ENCODE measurements at regions not wholly inside any gene's neighbourhood (a gene's known extent, or its start where the extent isn't known, plus 50 kb on each side); places are given as distances from the start of the nearest gene placed in this dataset.

DNA sequence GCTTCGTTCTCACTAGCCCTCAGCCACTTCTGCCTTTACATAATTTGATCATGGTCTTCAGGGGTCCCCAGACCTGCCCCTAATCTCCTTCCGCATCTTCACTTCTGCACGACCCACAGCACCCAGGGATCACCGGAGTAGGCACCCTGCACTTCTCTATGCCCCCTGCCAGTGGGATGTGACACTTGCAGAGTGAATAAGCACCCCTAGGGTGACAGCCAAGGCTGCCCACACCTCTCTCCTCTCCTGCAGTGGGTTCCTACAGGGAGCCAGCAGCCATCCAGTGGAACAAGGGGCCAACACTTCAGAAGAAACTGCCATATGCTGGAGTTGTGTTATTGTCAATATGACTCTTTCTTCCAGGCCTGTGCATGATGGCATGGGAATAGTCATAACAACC is 58.0 kb upstream of the CTPS1 start:
- CTCF ChIA-PET = interaction anchor here (0.6 kb wide), 1 partner anchor 889 kb away, joined by 3 read pairs; no protein-coding TSS in a partner anchor

GRCh38 chr1:40921981-40922677 is 57.4 kb upstream of the CTPS1 start:
- TF ChIP-seq, protein P1, sequence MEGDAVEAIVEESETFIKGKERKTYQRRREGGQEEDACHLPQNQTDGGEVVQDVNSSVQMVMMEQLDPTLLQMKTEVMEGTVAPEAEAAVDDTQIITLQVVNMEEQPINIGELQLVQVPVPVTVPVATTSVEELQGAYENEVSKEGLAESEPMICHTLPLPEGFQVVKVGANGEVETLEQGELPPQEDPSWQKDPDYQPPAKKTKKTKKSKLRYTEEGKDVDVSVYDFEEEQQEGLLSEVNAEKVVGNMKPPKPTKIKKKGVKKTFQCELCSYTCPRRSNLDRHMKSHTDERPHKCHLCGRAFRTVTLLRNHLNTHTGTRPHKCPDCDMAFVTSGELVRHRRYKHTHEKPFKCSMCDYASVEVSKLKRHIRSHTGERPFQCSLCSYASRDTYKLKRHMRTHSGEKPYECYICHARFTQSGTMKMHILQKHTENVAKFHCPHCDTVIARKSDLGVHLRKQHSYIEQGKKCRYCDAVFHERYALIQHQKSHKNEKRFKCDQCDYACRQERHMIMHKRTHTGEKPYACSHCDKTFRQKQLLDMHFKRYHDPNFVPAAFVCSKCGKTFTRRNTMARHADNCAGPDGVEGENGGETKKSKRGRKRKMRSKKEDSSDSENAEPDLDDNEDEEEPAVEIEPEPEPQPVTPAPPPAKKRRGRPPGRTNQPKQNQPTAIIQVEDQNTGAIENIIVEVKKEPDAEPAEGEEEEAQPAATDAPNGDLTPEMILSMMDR (IDR thresholded peaks at IDR 0.05; ENCODE audit: unreplicated experiment) = no peak
- DNase-seq (ENCODE audit: unreplicated experiment) = no peak
- H3K9me3 Mint-ChIP-seq (ENCODE audit: unreplicated experiment) = no peaks in the 10 kb centered on the region
- intact Hi-C loops (cut with micrococcal nuclease) = no loop called here
- H3K27me3 Mint-ChIP-seq (ENCODE audit: insufficient read depth, unreplicated experiment) = no peaks in the 10 kb centered on the region
- no peak overlapping the region for H3K27ac Mint-ChIP-seq (ENCODE audit: low read depth, unreplicated experiment)
- no peaks in the 10 kb centered on the region for H3K36me3 Mint-ChIP-seq (ENCODE audit: insufficient read depth, unreplicated experiment)
- BruUV-seq (replicated peaks) = no TSS peak
- H3K4me1 Mint-ChIP-seq (ENCODE audit: insufficient read depth, unreplicated experiment) = no peaks in the 10 kb centered on the region
- CTCF ChIA-PET = interaction anchor here (0.6 kb wide), 1 partner anchor 890 kb away, joined by 3 read pairs; no protein-coding TSS in a partner anchor
- no peak overlapping the region for H3K4me3 Mint-ChIP-seq (ENCODE audit: unreplicated experiment)
- POLR2A ChIA-PET = interaction anchor here (1.2 kb wide), 1 partner anchor 8 kb away, joined by 3 read pairs; no protein-coding TSS in a partner anchor

More for the DNA sequence above, 58.0 kb upstream of the CTPS1 start:
- Mint-ChIP-seq H3K27me3 (ENCODE audit: insufficient read depth, unreplicated experiment) (no peaks in the 10 kb centered on the region), H3K27ac (ENCODE audit: low read depth, unreplicated experiment) (no peak overlapping the region), H3K4me3 (ENCODE audit: unreplicated experiment) (no peak overlapping the region), H3K36me3 (ENCODE audit: insufficient read depth, unreplicated experiment) (no peaks in the 10 kb centered on the region), H3K4me1 (ENCODE audit: insufficient read depth, unreplicated experiment) (no peaks in the 10 kb centered on the region), H3K9me3 (ENCODE audit: unreplicated experiment) (no peaks in the 10 kb centered on the region)
- POLR2A ChIA-PET = interaction anchor here (1.2 kb wide), 1 partner anchor 9 kb away, joined by 3 read pairs; no protein-coding TSS in a partner anchor
- no peak for DNase-seq (ENCODE audit: unreplicated experiment)
- BruUV-seq (replicated peaks) = no TSS peak
- TF ChIP-seq, protein P1 (IDR thresholded peaks at IDR 0.05; ENCODE audit: unreplicated experiment) = no peak
- intact Hi-C loops (cut with micrococcal nuclease) = no loop called here

DNA sequence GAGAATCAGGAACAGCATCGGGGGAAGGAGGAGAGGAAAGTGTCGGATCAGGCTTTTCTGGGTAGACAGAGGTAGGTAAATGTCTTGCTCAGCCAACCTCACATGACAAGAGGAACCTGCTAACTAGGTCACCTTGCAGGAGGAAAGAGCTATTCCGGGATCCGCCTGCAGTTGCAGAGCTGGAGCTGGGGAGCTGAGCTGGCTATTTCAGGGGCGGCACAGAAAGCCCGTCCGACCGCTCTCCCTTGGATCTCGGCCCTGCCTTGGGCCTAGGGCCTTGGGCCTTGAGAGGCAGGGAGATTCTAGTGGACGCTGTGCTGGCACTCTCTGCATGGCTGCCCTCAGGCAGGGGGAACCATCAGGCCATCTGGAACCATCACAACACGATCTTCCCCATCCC is 56.5 kb upstream of the CTPS1 start:
- H3K9me3 Mint-ChIP-seq (ENCODE audit: unreplicated experiment) = no peaks in the 10 kb centered on the region
- ChIA-PET CTCF (interaction anchor here (1.0 kb wide), 1 partner anchor 14 kb away, joined by 3 read pairs; no protein-coding TSS in a partner anchor), POLR2A (interaction anchor here (0.6 to 1.0 kb wide), 2 partner anchors 8 to 127 kb away, joined by 3 read pairs; no protein-coding TSS in a partner anchor)
- H3K4me1 Mint-ChIP-seq (ENCODE audit: insufficient read depth, unreplicated experiment) = no peaks in the 10 kb centered on the region
- no peak overlapping the region for H3K4me3 Mint-ChIP-seq (ENCODE audit: unreplicated experiment)
- H3K36me3 Mint-ChIP-seq (ENCODE audit: insufficient read depth, unreplicated experiment) = no peaks in the 10 kb centered on the region
- no peaks in the 10 kb centered on the region for H3K27me3 Mint-ChIP-seq (ENCODE audit: insufficient read depth, unreplicated experiment)
- DNase-seq (ENCODE audit: unreplicated experiment) = no peak
- BruUV-seq (replicated peaks) = no TSS peak
- intact Hi-C loops (cut with micrococcal nuclease) = no loop called here
- TF ChIP-seq, protein P1 (IDR thresholded peaks at IDR 0.05; ENCODE audit: unreplicated experiment) = no peak
- H3K27ac Mint-ChIP-seq (ENCODE audit: low read depth, unreplicated experiment) = no peak overlapping the region

DNA sequence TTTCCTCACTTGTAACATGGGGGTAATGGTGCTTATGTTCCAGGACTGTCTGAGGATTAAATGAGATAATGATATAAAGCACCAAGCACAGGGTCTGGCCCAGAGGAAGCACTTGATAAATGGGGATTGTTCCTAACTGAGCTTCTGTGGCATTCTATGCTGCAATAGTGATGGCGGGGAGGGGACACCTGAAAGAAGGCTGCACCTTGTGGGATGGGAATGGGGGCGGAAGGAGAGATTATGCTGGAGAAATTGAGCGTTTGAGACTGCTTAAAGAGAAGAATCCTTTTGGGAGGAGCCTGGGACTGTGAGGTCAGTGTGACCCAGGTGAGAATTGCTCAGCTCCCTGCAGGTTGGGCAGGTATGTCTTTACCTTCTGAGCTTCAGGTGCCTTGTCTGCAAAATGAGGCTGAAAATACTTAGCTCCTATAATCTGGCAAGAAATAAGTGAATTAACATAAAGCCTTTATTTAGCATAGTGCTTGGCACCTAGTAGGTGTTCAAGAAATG is 55.9 kb upstream of the CTPS1 start:
- no peak for DNase-seq (ENCODE audit: unreplicated experiment)
- TF ChIP-seq, protein P1 (IDR thresholded peaks at IDR 0.05; ENCODE audit: unreplicated experiment) = no peak
- no TSS peak for BruUV-seq (replicated peaks)
- ChIA-PET CTCF (interaction anchor here (0.6 to 2.0 kb wide), 5 partner anchors 9 to 26 kb away, joined by 3 to 8 read pairs (median 4); no protein-coding TSS in a partner anchor), POLR2A (interaction anchor here (0.6 to 1.0 kb wide), 3 partner anchors 8 to 760 kb away, joined by 3 read pairs; no protein-coding TSS in a partner anchor)
- H3K4me1 Mint-ChIP-seq (ENCODE audit: insufficient read depth, unreplicated experiment) = no peaks in the 10 kb centered on the region
- H3K27me3 Mint-ChIP-seq (ENCODE audit: insufficient read depth, unreplicated experiment) = no peaks in the 10 kb centered on the region
- H3K36me3 Mint-ChIP-seq (ENCODE audit: insufficient read depth, unreplicated experiment) = no peaks in the 10 kb centered on the region
- no peak overlapping the region for H3K27ac Mint-ChIP-seq (ENCODE audit: low read depth, unreplicated experiment)
- H3K9me3 Mint-ChIP-seq (ENCODE audit: unreplicated experiment) = no peaks in the 10 kb centered on the region
- H3K4me3 Mint-ChIP-seq (ENCODE audit: unreplicated experiment) = no peak overlapping the region
- intact Hi-C loops (cut with micrococcal nuclease) = no loop called here

Measured in MCF 10A (cell line).